HG02970 (cell line): ENCODE measurements at regions not wholly inside any gene's neighbourhood (a gene's known extent, or its start where the extent isn't known, plus 50 kb on each side); places are given as distances from the start of the nearest gene placed in this dataset.

Experiments
- ATAC-seq: cut with Tn5 transposase; IDR thresholded peaks from one replicate; pipeline ENCODE4 v1.9.1; 2021; ENCODE audit warnings: mild to moderate bottlenecking, moderate library complexity, moderate number of reproducible peaks; ENCODE audit not compliant: unreplicated experiment, low FRiP score

- ATAC-seq, result no peak
These were observed 222.5 kb upstream of the STARD13 start for GRCh38 chr13:33508060-33508459.

- ATAC-seq, result no peak
These were observed 224.2 kb upstream of the STARD13 start for GRCh38 chr13:33509642-33510229.

GRCh38 chr13:33510350-33510970 lies 224.9 kb upstream of the STARD13 start:
- ATAC-seq, result no peak

- ATAC-seq, result no peak
These were observed 227.5 kb upstream of the STARD13 start for GRCh38 chr13:33512880-33513554.

GRCh38 chr13:33514362-33514761 lies 228.8 kb upstream of the STARD13 start:
- ATAC-seq, result no peak

- no peak for ATAC-seq
These were observed 229.6 kb upstream of the STARD13 start for GRCh38 chr13:33515146-33515545.

- no peak for ATAC-seq
These were observed 232.9 kb upstream of the STARD13 start for GRCh38 chr13:33518452-33518851.

- ATAC-seq, result no peak
These were observed 234.3 kb upstream of the STARD13 start for GRCh38 chr13:33519561-33520467.

GRCh38 chr13:33520468-33520839 lies 234.9 kb upstream of the STARD13 start:
- no peak for ATAC-seq

- no peak for ATAC-seq
These were observed 238.5 kb upstream of the STARD13 start for GRCh38 chr13:33524086-33524485.

- no peak for ATAC-seq
These were observed 240.2 kb upstream of the STARD13 start for GRCh38 chr13:33525763-33526162.

- ATAC-seq, result no peak
These were observed 241.2 kb upstream of the STARD13 start for GRCh38 chr13:33526718-33527117.

GRCh38 chr13:33528896-33529295 lies 243.3 kb upstream of the STARD13 start:
- ATAC-seq, result no peak

GRCh38 chr13:33531484-33531883 lies 245.9 kb upstream of the STARD13 start:
- ATAC-seq, result no peak

GRCh38 chr13:33535061-33535460 lies 249.5 kb upstream of the STARD13 start:
- ATAC-seq, result no peak

GRCh38 chr13:33536601-33537000 lies 251.0 kb upstream of the STARD13 start:
- no peak for ATAC-seq

GRCh38 chr13:33537026-33537425 lies 251.5 kb upstream of the STARD13 start:
- ATAC-seq, result no peak

- ATAC-seq, result no peak
These were observed 252.1 kb upstream of the STARD13 start for GRCh38 chr13:33537676-33538075.

GRCh38 chr13:33541456-33541855 lies 255.9 kb upstream of the STARD13 start:
- no peak for ATAC-seq

GRCh38 chr13:33541962-33542308 lies 256.4 kb upstream of the STARD13 start:
- no peak for ATAC-seq
